GM12878 (cell line): ENCODE measurements at regions not wholly inside any gene's neighbourhood (a gene's known extent, or its start where the extent isn't known, plus 50 kb on each side); places are given as distances from the start of the nearest gene placed in this dataset.

ENCODE experiments used
- ATAC-seq: fragments of 200-7000 bp; cut with Tn5 transposase; 3 replicates; pipeline ENCODE4 v1.9.1; 2020; ENCODE audit warnings: mild to moderate bottlenecking, moderate library complexity
- BruUV-seq: library from RNA; stranded (reverse); fragments of 400-500 nt; replicated peaks from 2 replicates; lab custom pipeline; 2021; lab: Mats Ljungman, UMichigan
- CTCF ChIA-PET: fragments of 300-600 bp; sonication (Branson Sonifier 250); formaldehyde crosslinking; extraction: SDS; loops from one replicate; lab custom pipeline; 2021; ENCODE audit warnings: inconsistent platforms; lab: Yijun Ruan, JAX
- POLR2A ChIA-PET: fragments of 350-600 bp; formaldehyde crosslinking; extraction: SDS; loops from one replicate; lab custom pipeline; 2021; ENCODE audit warnings: inconsistent platforms; lab: Charles Lee
- RAD21 ChIA-PET: fragments of 300-600 bp; sonication (Branson Sonifier 250); formaldehyde crosslinking; loops from one replicate; lab custom pipeline; 2023; ENCODE audit warnings: antibody characterized with exemption; ENCODE audit not compliant: unreplicated experiment; lab: Charles Lee
- SMC1A ChIA-PET: fragments of 300-600 bp; sonication (Branson Sonifier 250); formaldehyde crosslinking; loops from one replicate; lab custom pipeline; 2023; ENCODE audit not compliant: unreplicated experiment, uncharacterized antibody; lab: Charles Lee
- DNase-seq: peaks from one replicate; pipeline ENCODE4 v3.0.0-alpha.2; 2011; ENCODE audit warnings: low read depth, low spot score
- FAIRE-seq: peaks from 3 replicates; lab custom pipeline; 2011; peaks lifted over from hg19 to GRCh38; lab: Jason Lieb, UNC
- H2AFZ ChIP-seq: 2 replicates; pipeline ENCODE4 v1.6.0; 2011; ENCODE audit warnings: low read depth, low read length, control low read depth; ENCODE audit not compliant: control insufficient read depth
- H3K27ac ChIP-seq: 2 replicates; pipeline ENCODE4 v1.5.1; 2011; ENCODE audit warnings: control low read depth; ENCODE audit not compliant: control insufficient read depth, insufficient read depth
- H3K27me3 ChIP-seq, 2 experiments: replicated peaks in 1 of 2; 2 replicates each; pipeline versions ENCODE4 v1.6.0 to v1.6.1; 2011; ENCODE audit warnings: low read length in 1 of 2; ENCODE audit not compliant: control insufficient read depth in 2 of 2, insufficient read depth in 2 of 2
- H3K36me3 ChIP-seq, 2 experiments: 2 replicates each; pipeline ENCODE4 v1.5.1; 2011; ENCODE audit warnings: low read length in 1 of 2; ENCODE audit not compliant: control insufficient read depth in 2 of 2, insufficient read depth in 2 of 2
- H3K4me1 ChIP-seq: 2 replicates; pipeline ENCODE4 v1.6.1; 2011; ENCODE audit warnings: mild to moderate bottlenecking, low read length, moderate library complexity, mixed read lengths; ENCODE audit not compliant: control insufficient read depth, insufficient read depth
- H3K4me2 ChIP-seq: 2 replicates; pipeline ENCODE4 v1.6.0; 2011; ENCODE audit warnings: control low read depth; ENCODE audit not compliant: control insufficient read depth, insufficient read depth
- H3K4me3 ChIP-seq: fragments of 200-600 bp; sonication (generic); 2 replicates; pipeline ENCODE4 v1.5.1; 2016
- H3K79me2 ChIP-seq: 2 replicates; pipeline ENCODE4 v1.6.0; 2011; ENCODE audit warnings: low read length; ENCODE audit not compliant: control insufficient read depth, insufficient read depth
- H3K9ac ChIP-seq: 2 replicates; pipeline ENCODE4 v1.8.0; 2011; ENCODE audit warnings: low read length, control low read depth, mixed read lengths; ENCODE audit not compliant: control insufficient read depth, insufficient read depth
- H3K9me3 ChIP-seq: replicated peaks from 3 replicates; pipeline ENCODE4 v1.5.1; 2011; ENCODE audit warnings: mild to moderate bottlenecking, low read length; ENCODE audit not compliant: control insufficient read depth, insufficient read depth
- H4K20me1 ChIP-seq: 2 replicates; pipeline ENCODE4 v1.6.0; 2011; ENCODE audit not compliant: control insufficient read depth, insufficient read depth
- ATF7 ChIP-seq: fragments of 450-650 bp; IDR thresholded peaks from 2 replicates; pipeline ENCODE4 v1.6.1; 2016; ENCODE audit warnings: low read depth, mild to moderate bottlenecking
- CBX5 ChIP-seq: sonication (generic); IDR thresholded peaks from 2 replicates; pipeline ENCODE4 v1.6.1; 2016; ENCODE audit warnings: low read depth, moderate library complexity, mild to moderate bottlenecking, inconsistent platforms
- EED ChIP-seq: sonication (generic); IDR thresholded peaks from 2 replicates; pipeline ENCODE4 v1.6.1; 2016; ENCODE audit warnings: antibody characterized with exemption, low read depth
- HDGF ChIP-seq: fragments of 450-650 bp; IDR thresholded peaks from 2 replicates; pipeline ENCODE4 v1.6.1; 2016; ENCODE audit warnings: antibody characterized with exemption
- JUNB ChIP-seq: IDR thresholded peaks from 2 replicates; pipeline ENCODE4 v1.6.1; 2016; ENCODE audit warnings: antibody characterized with exemption, mild to moderate bottlenecking
- LARP7 ChIP-seq: fragments of 450-650 bp; IDR thresholded peaks from 2 replicates; pipeline ENCODE4 v1.6.1; 2017; ENCODE audit warnings: mild to moderate bottlenecking
- NKRF ChIP-seq: fragments of 450-650 bp; conservative IDR thresholded peaks from 2 replicates; pipeline ENCODE4 v1.6.1; 2017; ENCODE audit warnings: mild to moderate bottlenecking, moderate library complexity
- POLR2A ChIP-seq: IDR thresholded peaks from 2 replicates; pipeline ENCODE4 v1.6.1; 2011; ENCODE audit warnings: low read depth, mild to moderate bottlenecking, low read length
- RBBP5 ChIP-seq: fragments of 200-600 bp; sonication (generic); conservative IDR thresholded peaks from 2 replicates; pipeline ENCODE4 v1.6.1; 2016
- SMAD5 ChIP-seq: IDR thresholded peaks from 2 replicates; pipeline ENCODE4 v1.6.1; 2016; ENCODE audit warnings: antibody characterized with exemption, low read depth
- SPI1 ChIP-seq: IDR thresholded peaks from 2 replicates; pipeline ENCODE4 v1.6.1; 2011; ENCODE audit warnings: low read depth, mild to moderate bottlenecking, low read length, moderate library complexity, borderline replicate concordance; ENCODE audit not compliant: insufficient read depth
- WGBS: methylation state at CpG from one replicate; pipeline ENCODE4 v1.1.6; 2016; ENCODE audit warnings: low lambda C conversion rate; ENCODE audit not compliant: insufficient replicate concordance, insufficient coverage; ENCODE audit errors: missing lambda C conversion rate; 5-methylcytosine and 5-hydroxymethylcytosine counted together
- in situ Hi-C: fragments of 300-500 bp; cut with MboI; formaldehyde crosslinking; loops from 9 replicates; pipeline ENCODE4 v1.14.3; 2018; ENCODE audit warnings: mixed read lengths
- intact Hi-C: fragments of 100-400 bp; cut with micrococcal nuclease; formaldehyde crosslinking; loops from one replicate; pipeline ENCODE4 v1.14.2; 2022; ENCODE audit not compliant: unreplicated experiment
- TF ChIP-seq, protein P1 (sequence below): IDR thresholded peaks from 2 replicates; pipeline ENCODE4 v1.6.1; 2012; ENCODE audit warnings: low read depth, low read length, improper control_type of control experiment
- TF ChIP-seq, protein P2 (sequence below): fragments of 450-650 bp; IDR thresholded peaks from 2 replicates; pipeline ENCODE4 v1.6.1; 2017; ENCODE audit warnings: borderline replicate concordance

GRCh38 chr15:98268163-98268562, 307.7 kb downstream of the ARRDC4 start:
- in situ Hi-C loops (no loop called here), intact Hi-C loops (no loop called here)
- H3K9me3 ChIP-seq, result no peaks in the 10 kb centered on the region
- ATAC-seq, result no peak
- 39% methylated on average over 10 of the region's 10 CpGs for WGBS
- no peaks in the 10 kb centered on the region for H4K20me1 ChIP-seq
- no peaks in the 10 kb centered on the region for H3K27me3 ChIP-seq
- no peaks in the 10 kb centered on the region for H3K36me3 ChIP-seq
- H3K4me2 ChIP-seq, result no peak overlapping the region
- no peaks in the 10 kb centered on the region for H3K79me2 ChIP-seq
- SMC1A ChIA-PET, result no interaction called here
- H3K27ac ChIP-seq, result no peak overlapping the region
- TF ChIP-seq CBX5 (no peak), NKRF (no peak), JUNB (no peak), ATF7 (no peak)
- RAD21 ChIA-PET, result interaction anchor here (0.7 kb wide), 1 partner anchor 38 kb away, joined by 3 read pairs; no protein-coding TSS in a partner anchor
- no TSS peak for BruUV-seq
- CTCF ChIA-PET, result no interaction called here
- POLR2A ChIA-PET, result no interaction called here
- H3K9ac ChIP-seq, result no peak overlapping the region
- H2AFZ ChIP-seq, result no peak overlapping the region
- no peak for DNase-seq
- H3K4me3 ChIP-seq, result no peak overlapping the region
- H3K4me1 ChIP-seq, result no peaks in the 10 kb centered on the region
- FAIRE-seq, result no peak

- H3K36me3 ChIP-seq, result no peaks in the 10 kb centered on the region
- intact Hi-C loops, result no loop called here
- H3K4me3 ChIP-seq, result no peak overlapping the region
- ATAC-seq (no peak), FAIRE-seq (no peak), DNase-seq (no peak)
- no peaks in the 10 kb centered on the region for H3K4me1 ChIP-seq
- no TSS peak for BruUV-seq
- SMC1A ChIA-PET, result no interaction called here
- no peaks in the 10 kb centered on the region for H3K79me2 ChIP-seq
- H3K9ac ChIP-seq, result no peak overlapping the region
- H3K27me3 ChIP-seq, result no peaks in the 10 kb centered on the region
- H3K9me3 ChIP-seq, result no peaks in the 10 kb centered on the region
- H2AFZ ChIP-seq, result no peak overlapping the region
- POLR2A ChIA-PET, result no interaction called here
- no peaks in the 10 kb centered on the region for H4K20me1 ChIP-seq
- in situ Hi-C loops, result no loop called here
- RAD21 ChIA-PET, result no interaction called here
- CTCF ChIA-PET, result no interaction called here
- no peak overlapping the region for H3K4me2 ChIP-seq
- no peak overlapping the region for H3K27ac ChIP-seq
- WGBS, result 6% methylated on average over 4 of the region's 4 CpGs
- TF ChIP-seq, protein P1, sequence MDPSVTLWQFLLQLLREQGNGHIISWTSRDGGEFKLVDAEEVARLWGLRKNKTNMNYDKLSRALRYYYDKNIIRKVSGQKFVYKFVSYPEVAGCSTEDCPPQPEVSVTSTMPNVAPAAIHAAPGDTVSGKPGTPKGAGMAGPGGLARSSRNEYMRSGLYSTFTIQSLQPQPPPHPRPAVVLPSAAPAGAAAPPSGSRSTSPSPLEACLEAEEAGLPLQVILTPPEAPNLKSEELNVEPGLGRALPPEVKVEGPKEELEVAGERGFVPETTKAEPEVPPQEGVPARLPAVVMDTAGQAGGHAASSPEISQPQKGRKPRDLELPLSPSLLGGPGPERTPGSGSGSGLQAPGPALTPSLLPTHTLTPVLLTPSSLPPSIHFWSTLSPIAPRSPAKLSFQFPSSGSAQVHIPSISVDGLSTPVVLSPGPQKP, result no peak
- TF ChIP-seq NKRF (no peak), POLR2A (no peak), EED (no peak), RBBP5 (no peak), LARP7 (no peak), SMAD5 (no peak), SPI1 (no peak), HDGF (no peak)
- TF ChIP-seq, protein P2, sequence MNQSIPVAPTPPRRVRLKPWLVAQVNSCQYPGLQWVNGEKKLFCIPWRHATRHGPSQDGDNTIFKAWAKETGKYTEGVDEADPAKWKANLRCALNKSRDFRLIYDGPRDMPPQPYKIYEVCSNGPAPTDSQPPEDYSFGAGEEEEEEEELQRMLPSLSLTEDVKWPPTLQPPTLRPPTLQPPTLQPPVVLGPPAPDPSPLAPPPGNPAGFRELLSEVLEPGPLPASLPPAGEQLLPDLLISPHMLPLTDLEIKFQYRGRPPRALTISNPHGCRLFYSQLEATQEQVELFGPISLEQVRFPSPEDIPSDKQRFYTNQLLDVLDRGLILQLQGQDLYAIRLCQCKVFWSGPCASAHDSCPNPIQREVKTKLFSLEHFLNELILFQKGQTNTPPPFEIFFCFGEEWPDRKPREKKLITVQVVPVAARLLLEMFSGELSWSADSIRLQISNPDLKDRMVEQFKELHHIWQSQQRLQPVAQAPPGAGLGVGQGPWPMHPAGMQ, result no peak
These were observed 312.1 kb downstream of the ARRDC4 start for GRCh38 chr15:98272625-98273024.
